ENCODE measurements at regions not wholly inside any gene's neighbourhood (a gene's known extent, or its start where the extent isn't known, plus 50 kb on each side); places are given as distances from the start of the nearest gene placed in this dataset.

DNA sequence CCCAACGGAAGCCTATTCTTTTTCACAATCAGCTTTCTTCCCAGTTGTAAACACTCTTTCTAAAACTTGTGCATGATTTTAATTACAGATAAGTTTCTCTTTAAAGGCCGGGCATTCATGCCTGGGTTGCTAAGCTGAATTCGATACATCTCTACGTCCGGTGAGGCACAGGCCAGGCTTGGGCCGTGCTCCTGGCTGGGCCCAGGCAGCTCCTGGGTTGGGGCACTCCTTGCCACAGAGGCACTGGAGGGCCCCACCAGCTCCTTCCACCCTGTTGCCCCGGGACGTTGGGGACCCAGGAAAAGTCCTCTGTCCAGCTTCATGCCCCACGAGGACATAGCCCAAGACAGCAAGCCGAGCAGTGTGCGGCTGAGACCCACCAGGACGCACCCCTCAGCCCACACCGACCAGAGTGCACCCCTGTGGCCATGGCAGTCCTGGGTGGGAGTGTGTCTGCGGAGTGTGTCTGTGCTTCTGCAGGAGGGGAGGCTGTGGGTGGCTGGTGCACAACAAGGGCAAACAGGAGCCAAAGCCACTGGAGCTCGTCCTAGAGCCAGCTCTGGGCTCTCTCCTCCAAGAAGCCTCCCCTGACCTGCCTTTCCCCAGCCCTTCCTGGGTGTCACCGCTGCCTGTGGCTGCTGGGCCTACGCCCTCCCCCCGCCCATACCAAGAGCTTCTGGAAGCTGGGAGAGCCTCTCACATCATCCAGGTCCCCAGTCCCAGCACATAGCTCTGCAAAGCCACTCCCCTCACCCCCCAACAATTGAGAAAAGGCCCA is 128.0 kb upstream of the NKX1-1 start:
- ChIA-PET POLR2A (no interaction called here), CTCF (interaction anchor here (0.8 kb wide), 1 partner anchor 14 kb away, joined by 3 read pairs; no protein-coding TSS in a partner anchor)

DNA sequence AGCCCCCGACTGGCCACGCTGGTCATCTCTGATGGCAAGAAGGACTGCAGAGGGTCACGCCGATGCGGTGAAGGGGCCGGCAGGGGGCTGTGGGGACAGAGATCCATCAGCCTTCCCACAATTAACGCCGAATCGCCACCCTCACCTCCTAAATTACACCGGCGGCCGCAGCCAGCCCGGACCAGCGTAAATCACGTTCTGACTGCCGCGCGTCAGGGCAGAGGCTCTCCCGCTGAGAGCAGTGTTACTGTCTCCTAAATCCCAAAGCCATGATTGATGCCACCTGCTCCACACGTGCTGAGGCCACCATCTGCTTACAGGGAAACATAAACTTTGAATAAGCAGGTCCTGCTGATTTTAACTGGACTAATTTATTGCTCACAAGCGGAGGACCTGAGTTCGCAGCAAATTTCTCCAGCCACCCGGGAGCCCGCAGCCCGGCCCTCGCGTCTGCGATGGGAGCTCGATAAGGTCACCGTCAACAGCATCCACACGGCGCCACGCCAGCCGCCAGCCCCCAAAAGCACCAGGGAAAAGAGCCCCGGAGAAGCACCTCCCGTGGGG is 127.3 kb upstream of the NKX1-1 start:
- TF ChIP-seq, protein P1, sequence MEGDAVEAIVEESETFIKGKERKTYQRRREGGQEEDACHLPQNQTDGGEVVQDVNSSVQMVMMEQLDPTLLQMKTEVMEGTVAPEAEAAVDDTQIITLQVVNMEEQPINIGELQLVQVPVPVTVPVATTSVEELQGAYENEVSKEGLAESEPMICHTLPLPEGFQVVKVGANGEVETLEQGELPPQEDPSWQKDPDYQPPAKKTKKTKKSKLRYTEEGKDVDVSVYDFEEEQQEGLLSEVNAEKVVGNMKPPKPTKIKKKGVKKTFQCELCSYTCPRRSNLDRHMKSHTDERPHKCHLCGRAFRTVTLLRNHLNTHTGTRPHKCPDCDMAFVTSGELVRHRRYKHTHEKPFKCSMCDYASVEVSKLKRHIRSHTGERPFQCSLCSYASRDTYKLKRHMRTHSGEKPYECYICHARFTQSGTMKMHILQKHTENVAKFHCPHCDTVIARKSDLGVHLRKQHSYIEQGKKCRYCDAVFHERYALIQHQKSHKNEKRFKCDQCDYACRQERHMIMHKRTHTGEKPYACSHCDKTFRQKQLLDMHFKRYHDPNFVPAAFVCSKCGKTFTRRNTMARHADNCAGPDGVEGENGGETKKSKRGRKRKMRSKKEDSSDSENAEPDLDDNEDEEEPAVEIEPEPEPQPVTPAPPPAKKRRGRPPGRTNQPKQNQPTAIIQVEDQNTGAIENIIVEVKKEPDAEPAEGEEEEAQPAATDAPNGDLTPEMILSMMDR (IDR thresholded peaks at IDR 0.05): no peak

More for the DNA sequence above, 128.0 kb upstream of the NKX1-1 start:
- Mint-ChIP-seq H3K4me1 (ENCODE audit: low read depth) (no peaks in the 10 kb centered on the region), H3K36me3 (ENCODE audit: low read depth) (no peaks in the 10 kb centered on the region), H3K27me3 (peaks cover 12% of the 10 kb centered on the region), H3K9me3 (no peaks in the 10 kb centered on the region), H3K27ac (no peak overlapping the region), H3K4me3 (no peak overlapping the region)
- DNase-seq (no peak), ATAC-seq (no peak)
- TF ChIP-seq, protein P1 (IDR thresholded peaks at IDR 0.05): no peak
- intact Hi-C loops (cut with micrococcal nuclease): no loop called here

DNA sequence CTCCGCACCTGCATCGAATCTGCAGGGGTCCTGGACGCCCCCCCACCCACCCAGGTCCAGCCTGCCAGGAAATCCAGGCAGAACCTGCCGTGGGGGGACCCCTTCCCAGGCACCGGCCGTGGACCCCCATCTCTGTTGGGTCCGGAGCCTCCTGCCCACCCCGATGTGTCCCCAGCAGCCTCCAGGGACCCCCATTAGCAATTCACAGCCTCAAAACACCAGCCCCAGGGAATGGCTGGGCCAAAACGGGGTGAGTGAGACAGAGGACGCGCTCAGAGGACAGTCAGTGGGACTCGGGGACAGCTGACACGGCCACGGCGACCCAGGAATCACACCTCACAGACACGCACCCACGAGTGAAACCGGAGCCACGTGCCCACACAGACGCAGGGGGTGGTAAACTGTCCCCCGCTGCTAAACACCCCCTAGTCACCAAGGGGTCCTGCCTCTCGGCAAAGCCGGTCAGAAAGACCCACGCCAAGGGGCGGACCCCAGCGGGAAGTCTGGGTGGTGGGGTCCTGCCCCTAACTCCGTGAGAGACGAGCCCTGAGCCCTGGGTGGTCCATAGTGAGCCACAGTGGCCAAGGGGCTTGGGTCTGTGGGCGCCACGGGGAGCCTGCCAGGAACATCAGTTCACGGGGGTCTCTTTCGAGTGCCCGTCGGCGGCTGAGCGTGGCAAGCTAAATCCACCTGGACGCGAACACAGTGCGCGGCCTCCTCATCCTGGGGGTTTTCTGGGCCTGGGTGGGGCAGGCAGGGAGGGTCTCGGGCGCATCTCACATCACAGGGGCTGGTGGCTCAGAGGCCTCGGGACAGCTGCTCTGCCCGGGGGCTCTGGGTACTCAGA is 126.5 kb upstream of the NKX1-1 start:
- ChIA-PET POLR2A (no interaction called here), CTCF (interaction anchor here (1.5 kb wide), 1 partner anchor 17 kb away, joined by 4 read pairs; no protein-coding TSS in a partner anchor)
- intact Hi-C loops (cut with micrococcal nuclease): no loop called here
- TF ChIP-seq, protein P1 (IDR thresholded peaks at IDR 0.05): no peak
- H3K27ac Mint-ChIP-seq: no peak overlapping the region
- H3K4me3 Mint-ChIP-seq: no peak overlapping the region
- H3K9me3 Mint-ChIP-seq: no peaks in the 10 kb centered on the region
- no peaks in the 10 kb centered on the region for H3K4me1 Mint-ChIP-seq (ENCODE audit: low read depth)
- peaks cover 12% of the 10 kb centered on the region for H3K27me3 Mint-ChIP-seq
- H3K36me3 Mint-ChIP-seq (ENCODE audit: low read depth): no peaks in the 10 kb centered on the region
- ATAC-seq: no peak
- no peak for DNase-seq

More for the DNA sequence above, 127.3 kb upstream of the NKX1-1 start:
- Mint-ChIP-seq H3K36me3 (ENCODE audit: low read depth) (no peaks in the 10 kb centered on the region), H3K27ac (no peak overlapping the region), H3K4me1 (ENCODE audit: low read depth) (no peaks in the 10 kb centered on the region), H3K4me3 (no peak overlapping the region), H3K9me3 (no peaks in the 10 kb centered on the region), H3K27me3 (peaks cover 12% of the 10 kb centered on the region)
- ChIA-PET CTCF (interaction anchor here (0.8 kb wide), 1 partner anchor 15 kb away, joined by 3 read pairs; no protein-coding TSS in a partner anchor), POLR2A (no interaction called here)
- DNase-seq: no peak
- intact Hi-C loops (cut with micrococcal nuclease): no loop called here
- no peak for ATAC-seq

DNA sequence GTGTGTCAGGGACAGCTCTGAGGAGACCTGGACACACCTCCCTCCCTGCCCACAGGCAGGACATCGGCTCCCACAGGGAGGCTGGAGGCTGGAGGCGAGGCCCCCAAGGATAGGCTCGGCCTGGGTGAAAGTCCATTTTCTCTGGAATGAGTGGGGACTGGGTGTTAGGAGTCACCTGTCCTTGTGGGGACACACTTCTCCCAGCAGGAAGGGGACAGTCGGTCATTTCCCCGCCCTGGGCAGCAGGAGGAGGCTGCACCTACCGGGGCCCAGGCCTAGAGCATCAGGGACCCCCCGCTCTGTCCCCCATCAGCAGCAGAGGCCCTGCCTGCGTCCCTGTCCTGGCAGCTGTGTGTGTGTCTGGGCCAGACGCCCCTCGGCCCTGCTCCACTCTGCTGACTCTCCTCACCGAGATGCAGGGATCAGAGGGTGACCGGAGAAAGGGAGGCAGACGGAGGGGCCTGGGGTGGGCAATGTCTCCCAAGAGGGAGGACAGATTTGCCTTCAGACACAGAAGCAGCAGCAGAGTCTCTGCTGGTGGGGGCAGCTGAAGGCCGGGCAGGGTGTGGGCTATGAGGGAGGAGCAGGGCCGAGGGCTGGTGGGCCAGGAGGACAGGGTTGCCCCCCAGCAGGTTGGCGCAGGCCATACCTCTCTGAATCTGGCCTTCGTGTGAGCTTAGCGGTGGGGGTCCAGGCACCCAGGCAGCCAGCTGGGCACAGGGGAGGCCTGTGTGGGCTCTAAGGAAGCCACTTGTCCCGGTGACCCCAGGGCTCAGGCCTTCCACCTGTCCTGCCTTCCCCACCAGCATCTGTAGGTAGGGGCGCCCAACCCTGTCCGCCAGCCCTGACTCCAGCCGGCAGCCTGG is 125.7 kb upstream of the NKX1-1 start:
- no peaks in the 10 kb centered on the region for H3K36me3 Mint-ChIP-seq (ENCODE audit: low read depth)
- TF ChIP-seq, protein P1 (IDR thresholded peaks at IDR 0.05): no peak
- no peaks in the 10 kb centered on the region for H3K9me3 Mint-ChIP-seq
- H3K27ac Mint-ChIP-seq: no peak overlapping the region
- POLR2A ChIA-PET: no interaction called here
- H3K4me3 Mint-ChIP-seq: no peak overlapping the region
- intact Hi-C loops (cut with micrococcal nuclease): no loop called here
- H3K27me3 Mint-ChIP-seq: peaks cover 14% of the 10 kb centered on the region
- DNase-seq (no peak), ATAC-seq (no peak)
- CTCF ChIA-PET: interaction anchor here (1.5 kb wide), 1 partner anchor 17 kb away, joined by 4 read pairs; no protein-coding TSS in a partner anchor
- no peaks in the 10 kb centered on the region for H3K4me1 Mint-ChIP-seq (ENCODE audit: low read depth)

Measured in activated CD8-positive, alpha-beta T cell treated with anti-CD3 and anti-CD28 coated beads for 36 hours (primary cell).